NCI-H2081 treated with DMSO at 0.1 percent for 48 hours (cell line): ENCODE measurements at regions not wholly inside any gene's neighbourhood (a gene's known extent, or its start where the extent isn't known, plus 50 kb on each side); places are given as distances from the start of the nearest gene placed in this dataset.
"Not testable (repeated sequence)": the region's sequence is repeated elsewhere in the genome, so short reads cannot be mapped to it uniquely, and the experiment has no call there.

ENCODE experiments used
- DNase-seq: peaks from one replicate; lab custom pipeline; 2025; lab: John Stamatoyannopoulos, UW

DNA sequence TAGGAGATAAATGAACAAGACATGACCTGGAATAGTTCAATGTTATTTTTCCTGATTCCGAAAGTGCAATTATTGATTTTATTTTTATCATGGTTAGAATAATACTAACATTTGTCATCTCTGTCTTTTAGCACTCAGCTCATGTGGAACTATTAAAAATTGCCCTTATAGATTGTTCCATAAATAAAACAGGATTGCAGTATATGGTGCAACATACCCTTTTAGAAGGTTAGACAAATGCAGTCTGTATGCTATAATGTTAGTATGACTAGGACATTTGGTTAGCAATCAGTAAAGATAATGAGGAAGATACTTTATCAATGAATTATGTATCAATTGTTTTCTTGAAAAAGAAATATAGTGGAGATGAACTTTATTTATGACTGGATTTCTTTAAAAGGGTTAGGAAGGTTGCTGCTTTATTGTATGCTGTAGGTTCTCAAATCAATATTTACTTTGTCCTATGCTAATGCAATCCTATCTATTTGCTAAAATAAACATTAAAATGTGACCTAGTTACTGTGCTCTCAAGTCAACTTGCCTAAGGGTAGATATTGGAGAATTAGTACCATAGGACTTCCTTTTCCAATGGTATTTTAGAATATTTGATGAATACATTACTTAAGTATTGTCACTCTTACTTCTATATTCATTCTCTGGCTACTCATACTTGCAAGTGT, 348.9 kb upstream of the ISL1 start:
- DNase-seq: no peak

DNA sequence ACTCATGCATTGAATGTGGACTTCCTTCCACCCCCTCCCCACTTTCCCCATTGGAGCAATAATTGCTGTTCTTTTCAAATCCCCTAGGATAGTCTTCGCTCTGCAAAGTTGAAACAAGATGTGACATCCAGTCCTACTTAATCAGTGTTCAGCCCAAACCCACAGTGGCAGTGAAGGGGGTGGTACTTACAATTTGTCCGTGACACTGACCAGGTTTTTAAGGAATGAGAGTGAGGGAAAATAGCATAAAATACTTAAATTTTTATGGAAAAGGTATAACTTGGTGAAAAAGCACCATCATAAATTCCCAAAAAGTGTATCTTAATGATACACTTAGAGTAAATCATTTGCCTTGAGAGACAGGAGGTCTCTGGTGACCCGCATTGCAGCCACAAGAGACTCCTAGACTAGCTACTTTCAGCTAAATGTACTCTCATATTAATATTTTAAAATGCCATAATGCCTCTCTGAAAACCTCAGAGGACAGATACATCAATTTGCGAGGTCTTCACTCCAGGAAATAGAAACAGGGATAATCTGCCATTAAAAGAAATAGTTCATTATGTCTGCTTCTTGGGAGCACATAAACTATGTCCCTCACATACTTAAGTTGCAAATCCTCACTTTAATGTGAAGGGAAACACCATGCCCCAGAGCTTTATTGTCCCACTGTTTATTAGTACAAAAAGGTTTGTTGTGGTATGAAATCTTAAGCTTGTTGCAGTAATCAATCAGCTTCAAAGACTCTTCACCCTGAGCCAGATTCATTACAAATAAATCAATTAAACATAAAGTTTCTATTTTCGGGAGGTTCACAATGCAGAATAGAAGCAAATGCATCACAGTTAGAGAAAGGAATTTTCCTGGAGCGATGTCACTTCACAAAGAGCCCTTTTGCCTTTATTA, 343.6 kb upstream of the ISL1 start:
- no peak for DNase-seq

DNA sequence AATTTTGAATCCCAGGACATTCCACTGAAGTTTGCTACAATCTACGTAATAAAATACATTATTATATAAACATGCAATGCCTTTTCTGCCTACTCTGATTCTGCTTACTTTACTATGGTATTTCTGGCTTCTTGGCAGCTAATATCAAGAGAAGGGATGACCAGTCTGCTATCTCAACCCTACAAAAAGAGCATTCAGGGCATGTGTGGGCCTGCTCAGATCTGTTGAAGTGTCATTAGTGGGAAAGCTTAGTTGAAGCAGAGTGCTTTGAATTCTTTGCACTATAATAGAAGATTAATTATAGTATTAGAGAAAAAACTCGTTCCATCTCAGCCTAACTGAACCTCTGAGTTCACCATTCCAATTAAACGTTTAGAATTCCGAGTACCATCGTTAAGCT, 339.5 kb upstream of the ISL1 start:
- no peak for DNase-seq

GRCh38 chr5:51047369-51047768, 335.9 kb upstream of the ISL1 start:
- DNase-seq: no peak

GRCh38 chr5:51053361-51053760, 329.9 kb upstream of the ISL1 start:
- DNase-seq: no peak

DNA sequence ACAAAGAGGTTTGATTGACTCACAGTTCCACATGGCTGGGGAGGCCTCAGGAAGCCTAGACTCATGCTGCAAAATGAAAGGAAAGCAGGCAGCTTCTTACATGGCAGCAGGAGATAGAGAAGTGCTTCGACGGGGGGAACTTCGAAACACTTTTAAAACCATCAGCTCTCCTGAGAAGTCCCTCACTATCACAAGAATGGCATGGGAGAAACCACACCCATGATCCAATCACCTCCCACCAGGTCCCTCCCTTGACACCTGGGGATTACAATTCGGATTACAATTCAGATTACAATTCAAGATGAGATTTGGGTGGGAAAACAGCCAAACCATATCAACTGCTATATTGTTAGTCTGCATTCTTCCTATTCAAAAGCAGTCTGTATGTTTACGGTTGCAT, 322.3 kb upstream of the ISL1 start:
- no peak for DNase-seq

DNA sequence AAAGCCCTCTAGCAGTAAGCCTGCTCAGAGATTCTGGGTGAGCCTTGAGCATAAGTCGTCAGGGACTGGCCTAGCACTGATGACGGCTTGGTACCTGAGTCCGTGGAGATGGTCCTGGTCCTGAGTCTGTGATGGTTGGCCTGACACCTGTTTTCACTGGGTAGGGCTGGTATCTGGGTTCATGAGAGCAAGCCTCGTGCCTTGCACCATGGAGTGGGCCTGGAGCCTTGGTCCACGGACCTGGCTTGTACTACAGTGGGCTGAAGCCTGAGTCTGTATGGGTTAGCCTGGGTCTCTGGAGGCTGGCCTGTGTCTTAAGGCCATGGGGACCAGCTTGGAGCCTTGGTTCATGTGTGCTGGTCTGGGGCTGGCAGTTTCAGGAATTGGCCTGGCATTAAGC, 310.3 kb upstream of the ISL1 start:
- DNase-seq: no peak

DNA sequence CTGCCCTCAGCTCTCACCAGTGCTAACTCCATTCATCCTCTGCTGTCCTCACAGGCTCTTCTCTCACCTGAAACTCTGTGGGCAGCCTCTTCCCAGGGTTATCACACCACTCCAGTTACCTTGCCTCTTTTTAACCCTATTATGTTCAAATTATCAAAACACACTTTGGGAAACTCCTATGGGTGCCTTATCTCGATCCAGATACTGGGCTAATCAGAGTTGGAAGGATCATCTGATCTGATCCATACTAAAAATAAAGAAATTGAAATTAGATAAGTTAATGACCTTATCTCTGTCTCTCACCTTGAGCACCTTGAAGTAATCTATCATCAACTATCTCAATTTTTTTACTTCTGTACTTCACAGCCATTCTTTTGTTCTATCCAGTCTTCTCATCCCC, 300.5 kb upstream of the ISL1 start:
- DNase-seq: no peak

GRCh38 chr5:51091816-51092215, 291.4 kb upstream of the ISL1 start:
- no peak for DNase-seq

DNA sequence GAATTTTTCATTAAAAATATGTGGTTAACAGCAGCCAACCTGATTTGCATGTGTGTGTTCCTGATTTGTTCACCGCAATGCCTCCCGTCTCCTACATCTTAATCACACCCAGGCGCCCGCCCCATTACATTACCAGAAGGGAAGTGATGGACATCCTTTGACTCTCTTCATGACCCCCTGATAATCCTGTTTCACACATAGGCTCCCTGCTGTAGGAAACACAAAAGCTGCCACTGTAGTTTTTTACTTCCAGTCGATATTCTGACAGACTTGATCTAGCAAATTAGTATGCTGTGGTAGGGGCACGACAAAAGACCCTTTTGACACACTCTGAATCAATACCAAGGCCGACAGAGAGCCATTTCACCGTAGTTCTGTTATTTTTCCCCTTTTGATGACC, 287.8 kb upstream of the ISL1 start:
- DNase-seq: no peak

DNA sequence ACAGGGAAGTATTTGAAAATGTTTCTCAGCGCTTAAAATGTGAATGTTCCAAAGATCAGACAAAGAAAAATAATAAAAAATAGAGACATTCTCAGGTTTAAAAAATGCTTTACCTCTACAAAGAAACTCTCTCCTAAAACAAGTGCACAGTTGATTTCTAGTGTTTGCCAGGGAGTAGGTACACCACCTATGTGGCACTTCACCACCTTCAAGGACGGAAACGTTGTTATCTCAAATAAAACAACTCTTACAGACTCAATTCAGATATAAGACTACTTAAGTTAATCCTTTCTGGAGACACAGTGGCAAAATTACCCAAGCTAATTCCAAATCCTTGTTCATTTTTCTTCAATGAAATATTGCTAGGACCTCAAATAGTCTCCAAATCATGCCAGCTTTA, 286.4 kb upstream of the ISL1 start:
- DNase-seq: no peak

GRCh38 chr5:51099173-51099853, 283.9 kb upstream of the ISL1 start:
- DNase-seq: no peak

GRCh38 chr5:51104556-51104955, 278.7 kb upstream of the ISL1 start:
- DNase-seq: no peak

DNA sequence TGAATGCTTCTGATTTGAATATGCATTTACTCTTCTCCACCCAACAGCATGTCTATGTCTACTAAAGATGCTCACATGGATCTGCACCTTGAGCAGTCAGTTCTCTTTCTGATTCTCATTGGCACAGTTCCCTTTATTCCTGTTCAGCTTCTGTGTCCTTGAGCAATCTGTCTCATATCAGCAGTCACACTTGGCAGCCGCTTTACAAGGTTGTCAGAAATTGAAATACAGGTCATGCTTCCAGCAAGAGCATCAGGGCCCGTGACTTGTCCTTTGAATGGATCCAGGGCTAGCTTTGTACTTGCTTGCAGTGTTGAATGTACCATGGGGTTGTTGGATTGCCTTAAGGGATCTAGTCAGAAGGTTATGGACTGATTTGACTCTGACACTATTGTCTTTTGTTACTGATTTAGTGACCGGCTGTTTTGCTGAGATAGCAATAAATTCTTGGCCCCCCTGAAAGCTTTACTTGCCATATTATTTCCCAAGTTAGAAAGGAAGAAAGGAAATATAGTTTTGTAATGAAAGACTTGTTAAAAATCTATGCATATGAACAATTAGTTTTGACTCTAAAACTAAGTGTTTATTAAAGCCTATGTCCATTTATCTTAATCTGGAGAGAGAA, 273.4 kb upstream of the ISL1 start:
- no peak for DNase-seq

GRCh38 chr5:51131266-51131665, 252.0 kb upstream of the ISL1 start:
- no peak for DNase-seq

GRCh38 chr5:51138164-51138563, 245.1 kb upstream of the ISL1 start:
- DNase-seq: no peak

GRCh38 chr5:51148437-51148836, 234.8 kb upstream of the ISL1 start:
- no peak for DNase-seq

- no peak for DNase-seq
These were observed 227.0 kb upstream of the ISL1 start for GRCh38 chr5:51156222-51156621.

- DNase-seq: no peak
These were observed 226.4 kb upstream of the ISL1 start for GRCh38 chr5:51156838-51157237.

GRCh38 chr5:51159164-51159563, 224.1 kb upstream of the ISL1 start:
- no peak for DNase-seq

DNA sequence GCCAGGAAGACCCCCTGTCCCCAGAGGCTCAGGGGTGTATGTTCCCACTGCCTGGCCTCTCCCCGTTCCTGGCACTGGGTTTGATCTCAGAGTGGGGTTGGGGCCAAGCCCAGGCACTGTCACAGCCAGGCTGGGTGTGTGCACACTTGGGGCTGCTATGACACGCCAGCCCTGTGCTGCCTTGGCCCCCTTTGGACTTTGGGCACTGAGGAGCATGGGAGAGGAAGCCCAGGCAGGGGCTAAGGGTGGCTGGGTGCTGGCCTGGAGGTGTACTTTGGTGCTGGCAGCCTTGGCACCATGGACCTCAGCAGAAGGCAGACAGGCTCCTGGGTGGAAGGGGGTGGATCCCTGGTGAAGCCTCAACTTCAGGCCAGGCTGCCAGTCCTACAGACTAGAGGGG, 223.6 kb upstream of the ISL1 start:
- no peak for DNase-seq

DNA sequence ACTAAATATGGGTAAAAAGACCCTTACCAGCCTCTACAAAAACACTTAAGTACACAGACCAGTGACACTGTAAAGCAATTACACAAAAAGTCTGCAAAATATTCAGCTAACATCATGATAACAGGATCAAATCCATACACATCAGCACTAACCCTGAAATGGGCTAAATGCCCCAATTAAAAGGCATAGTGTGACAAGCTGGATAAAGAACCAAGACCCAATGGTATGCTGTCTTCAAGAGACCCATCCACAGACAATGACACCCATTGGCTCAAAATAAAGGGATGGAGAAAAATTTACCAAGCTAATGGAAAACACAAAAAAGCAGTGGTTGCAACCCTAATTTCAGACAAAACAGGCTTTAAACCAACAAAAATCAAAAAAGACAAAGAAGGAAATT, 221.0 kb upstream of the ISL1 start:
- no peak for DNase-seq

DNA sequence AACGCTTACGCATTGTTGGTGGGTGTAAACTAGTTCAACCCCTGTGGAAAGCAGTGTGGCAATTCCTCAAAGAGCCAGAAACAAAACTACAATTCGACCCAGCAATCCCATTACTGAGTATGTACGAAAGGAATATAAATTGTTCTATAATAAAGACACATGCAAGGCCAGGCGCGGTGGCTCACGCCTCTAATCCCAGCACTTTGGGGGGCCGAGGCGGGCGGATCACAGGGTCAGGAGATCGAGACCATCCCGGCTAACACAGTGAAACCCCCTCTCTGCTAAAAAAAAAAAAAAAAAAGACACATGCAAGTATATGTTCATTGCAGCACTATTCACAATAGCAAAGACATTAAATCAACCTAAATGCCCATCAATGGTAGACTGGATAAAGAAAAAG, 217.6 kb upstream of the ISL1 start:
- DNase-seq: not testable (repeated sequence)
